ENCODE measurements at regions not wholly inside any gene's neighbourhood (a gene's known extent, or its start where the extent isn't known, plus 50 kb on each side); places are given as distances from the start of the nearest gene placed in this dataset.
"Not testable (repeated sequence)": the region's sequence is repeated elsewhere in the genome, so short reads cannot be mapped to it uniquely, and the experiment has no call there.

GRCh38 chrX:2630008-2630934 lies 60.8 kb upstream of the CD99 start:
- not testable (repeated sequence) for TF ChIP-seq CTCF, POLR2A (IDR thresholded peaks at IDR 0.05)

Measured in lower leg skin (tissue), 3 donors.